HEK293 (cell line): ENCODE measurements at regions not wholly inside any gene's neighbourhood (a gene's known extent, or its start where the extent isn't known, plus 50 kb on each side); places are given as distances from the start of the nearest gene placed in this dataset.
A peak's percentile ranks its signal among the peaks of the same experiment; 100 is the strongest.
"Not testable (repeated sequence)": the region's sequence is repeated elsewhere in the genome, so short reads cannot be mapped to it uniquely, and the experiment has no call there.

Experiments used
- CTCF ChIA-PET: fragments of 350-600 bp; formaldehyde crosslinking; extraction: SDS; loops from one replicate; lab custom pipeline; 2021; ENCODE audit warnings: antibody characterized with exemption; lab: Yijun Ruan, JAX
- POLR2A ChIA-PET: fragments of 300-600 bp; formaldehyde crosslinking; extraction: SDS; loops from one replicate; lab custom pipeline; 2020; ENCODE audit warnings: antibody characterized with exemption, inconsistent platforms; lab: Yijun Ruan, JAX
- H3K27ac ChIP-seq: fragments of 200-500 bp; sonication (Bioruptor generic); 2 replicates; pipeline ENCODE4 v1.5.1; 2014; ENCODE audit warnings: low read depth, low read length, control low read depth, inconsistent platforms; ENCODE audit errors: extremely low read depth
- H3K36me3 ChIP-seq, 2 experiments: fragments of 200-500 bp in 1 of 2; sonication (Bioruptor generic) in 1 of 2; 1 replicate in 1 of 2; 2 replicates in 1 of 2; pipeline ENCODE4 v1.5.1; 2014 to 2017; ENCODE audit warnings: inconsistent platforms in 2 of 2, low read length in 2 of 2; ENCODE audit not compliant: control insufficient read depth in 2 of 2, insufficient read depth in 1 of 2
- H3K4me1 ChIP-seq: fragments of 200-500 bp; sonication (Bioruptor generic); 2 replicates; pipeline ENCODE4 v1.5.1; 2014; ENCODE audit warnings: mild to moderate bottlenecking, low read length, inconsistent platforms; ENCODE audit not compliant: control insufficient read depth, insufficient read depth
- H3K4me3 ChIP-seq: 2 replicates; pipeline ENCODE4 v1.5.1; 2011; ENCODE audit warnings: low read depth, mild to moderate bottlenecking, control low read depth, low read length, moderate library complexity
- H3K9me3 ChIP-seq: fragments of 200-500 bp; sonication (Bioruptor generic); 2 replicates; pipeline ENCODE4 v1.5.1; 2014; ENCODE audit warnings: low read depth, low read length, inconsistent platforms; ENCODE audit not compliant: control insufficient read depth, insufficient read depth
- ZNF654 ChIP-seq: fragments of 450-650 bp; formaldehyde crosslinking; IDR thresholded peaks from 2 replicates; pipeline ENCODE4 v1.5.1; 2016; ENCODE audit warnings: low read depth, missing biosample characterization, missing genetic modification characterization

DNA sequence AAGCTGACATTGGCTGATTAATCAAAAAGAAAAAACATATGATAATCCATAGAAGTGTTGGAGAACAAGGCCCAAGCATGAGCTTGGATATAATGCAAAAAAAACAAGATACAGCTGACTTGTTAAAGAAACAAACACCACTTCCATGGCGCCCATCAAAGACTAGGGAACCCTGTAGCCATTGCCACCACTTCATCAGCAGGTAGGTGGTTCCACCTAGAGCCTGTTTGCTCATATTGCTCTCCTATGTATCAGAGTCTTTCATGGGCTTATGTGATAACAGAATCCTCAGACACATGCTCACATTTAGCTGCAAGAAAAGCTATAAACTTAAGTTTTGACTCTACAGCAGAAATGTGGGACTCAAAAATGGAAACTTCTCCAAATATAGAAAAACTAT, 2179.9 kb downstream of the EPHA3 start:
- POLR2A ChIA-PET: not testable (repeated sequence)
- TF ChIP-seq ZNF654 (tag by site-specific recombination): 0 out of 2 replicates have a peak, but pooled peaks have one; percentile 8
- TF ChIP-seq, all 188 proteins: peak for 1; not testable (repeated sequence) for 187

DNA sequence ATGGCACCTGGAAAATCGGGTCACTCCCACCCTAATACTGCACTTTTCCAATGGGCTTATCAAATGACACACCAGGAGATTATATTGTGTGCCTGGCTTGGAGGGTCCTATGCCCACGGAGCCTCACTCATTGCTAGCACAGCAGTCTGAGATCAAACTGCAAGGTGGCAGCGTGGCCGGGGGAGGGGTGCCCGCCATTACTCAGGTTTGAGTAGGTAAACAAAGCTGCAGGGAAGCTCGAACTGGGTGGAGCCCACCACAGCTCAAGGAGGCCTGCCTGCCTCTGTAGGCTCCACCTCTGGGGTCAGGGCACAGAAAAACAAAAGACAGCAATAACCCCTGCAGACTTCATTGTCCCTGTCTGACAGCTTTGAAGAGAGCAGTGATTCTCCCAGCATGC, 2184.0 kb downstream of the EPHA3 start:
- POLR2A ChIA-PET: not testable (repeated sequence)

More for the DNA sequence above, 2179.9 kb downstream of the EPHA3 start:
- H3K9me3 ChIP-seq, H3K27ac ChIP-seq, H3K4me1 ChIP-seq, CTCF ChIA-PET, H3K4me3 ChIP-seq, H3K36me3 ChIP-seq: not testable (repeated sequence)

More for the DNA sequence above, 2184.0 kb downstream of the EPHA3 start:
- H3K4me3 ChIP-seq, H3K9me3 ChIP-seq, H3K27ac ChIP-seq, CTCF ChIA-PET, H3K36me3 ChIP-seq, H3K4me1 ChIP-seq: not testable (repeated sequence)
